Activated T-cell treated with anti-CD3 and anti-CD28 coated beads, Interleukin-2, amount 50 U/mL, for 72 hours (primary cell): ENCODE measurements at regions not wholly inside any gene's neighbourhood (a gene's known extent, or its start where the extent isn't known, plus 50 kb on each side); places are given as distances from the start of the nearest gene placed in this dataset.
"Not testable (repeated sequence)": the region's sequence is repeated elsewhere in the genome, so short reads cannot be mapped to it uniquely, and the experiment has no call there.

Experiments used
- ATAC-seq, 2 donors: fragments of 150-1000 bp; cut with Tn5 transposase; replicated peaks in 1 of 2; 2 replicates each; pipeline ENCODE4 v1.10.0; 2021; ENCODE audit warnings: moderate library complexity in 2 of 2, mild to moderate bottlenecking in 1 of 2
- DNase-seq, 2 donors: peaks; one replicate each; pipeline ENCODE4 v3.0.0; 2021 to 2022; ENCODE audit warnings: mixed read lengths in 1 of 2
- H3K27ac Mint-ChIP-seq: one replicate; pipeline ENCODE4 v1.8.0; 2022; ENCODE audit warnings: mild to moderate bottlenecking, moderate library complexity, mixed read lengths
- H3K27me3 Mint-ChIP-seq: one replicate; pipeline ENCODE4 v1.8.0; 2022; ENCODE audit warnings: low read depth, mixed read lengths
- H3K36me3 Mint-ChIP-seq, 2 donors: one replicate each; pipeline ENCODE4 v1.8.0; 2022; ENCODE audit warnings: mixed read lengths in 2 of 2, mild to moderate bottlenecking in 1 of 2; ENCODE audit not compliant: insufficient read depth in 2 of 2
- H3K4me1 Mint-ChIP-seq: one replicate; pipeline ENCODE4 v1.8.0; 2022; ENCODE audit warnings: low read depth, mixed read lengths
- H3K4me3 Mint-ChIP-seq, 2 donors: one replicate each; pipeline ENCODE4 v1.8.0; 2022; ENCODE audit warnings: mild to moderate bottlenecking in 2 of 2, mixed read lengths in 2 of 2, moderate library complexity in 2 of 2
- H3K9me3 Mint-ChIP-seq, 2 donors: one replicate each; pipeline ENCODE4 v1.8.0; 2022; ENCODE audit warnings: mixed read lengths in 2 of 2

GRCh38 chrX:89539150-89539549, 382.6 kb upstream of the TGIF2LX start:
- not testable (repeated sequence) for H3K36me3 Mint-ChIP-seq, H3K27ac Mint-ChIP-seq, ATAC-seq, H3K4me3 Mint-ChIP-seq, H3K9me3 Mint-ChIP-seq, H3K4me1 Mint-ChIP-seq, H3K27me3 Mint-ChIP-seq, DNase-seq

- H3K27me3 Mint-ChIP-seq, ATAC-seq, H3K36me3 Mint-ChIP-seq, H3K4me3 Mint-ChIP-seq, DNase-seq, H3K27ac Mint-ChIP-seq, H3K9me3 Mint-ChIP-seq, H3K4me1 Mint-ChIP-seq: not testable (repeated sequence)
Observed at GRCh38 chrX:89557146-89557545, 364.6 kb upstream of the TGIF2LX start.

GRCh38 chrX:89562079-89562478, 359.6 kb upstream of the TGIF2LX start:
- H3K9me3 Mint-ChIP-seq, DNase-seq, H3K27me3 Mint-ChIP-seq, H3K27ac Mint-ChIP-seq, ATAC-seq, H3K4me1 Mint-ChIP-seq, H3K4me3 Mint-ChIP-seq, H3K36me3 Mint-ChIP-seq: not testable (repeated sequence)

GRCh38 chrX:89563107-89563506, 358.6 kb upstream of the TGIF2LX start:
- not testable (repeated sequence) for ATAC-seq, DNase-seq, H3K27me3 Mint-ChIP-seq, H3K9me3 Mint-ChIP-seq, H3K27ac Mint-ChIP-seq, H3K4me1 Mint-ChIP-seq, H3K4me3 Mint-ChIP-seq, H3K36me3 Mint-ChIP-seq

GRCh38 chrX:89567787-89568186, 353.9 kb upstream of the TGIF2LX start:
- H3K27me3 Mint-ChIP-seq, H3K27ac Mint-ChIP-seq, H3K4me3 Mint-ChIP-seq, H3K4me1 Mint-ChIP-seq, DNase-seq, H3K36me3 Mint-ChIP-seq, H3K9me3 Mint-ChIP-seq, ATAC-seq: not testable (repeated sequence)

GRCh38 chrX:89581868-89582267, 339.8 kb upstream of the TGIF2LX start:
- H3K9me3 Mint-ChIP-seq, ATAC-seq, DNase-seq, H3K36me3 Mint-ChIP-seq, H3K4me3 Mint-ChIP-seq, H3K4me1 Mint-ChIP-seq, H3K27me3 Mint-ChIP-seq, H3K27ac Mint-ChIP-seq: not testable (repeated sequence)

GRCh38 chrX:89631858-89632257, 289.9 kb upstream of the TGIF2LX start:
- not testable (repeated sequence) for H3K4me1 Mint-ChIP-seq, H3K27ac Mint-ChIP-seq, DNase-seq, H3K36me3 Mint-ChIP-seq, H3K9me3 Mint-ChIP-seq, ATAC-seq, H3K27me3 Mint-ChIP-seq, H3K4me3 Mint-ChIP-seq

GRCh38 chrX:89635887-89636286, 285.8 kb upstream of the TGIF2LX start:
- H3K36me3 Mint-ChIP-seq, H3K9me3 Mint-ChIP-seq, ATAC-seq, DNase-seq, H3K27me3 Mint-ChIP-seq, H3K4me1 Mint-ChIP-seq, H3K4me3 Mint-ChIP-seq, H3K27ac Mint-ChIP-seq: not testable (repeated sequence)

- not testable (repeated sequence) for H3K27ac Mint-ChIP-seq, ATAC-seq, H3K4me3 Mint-ChIP-seq, H3K9me3 Mint-ChIP-seq, H3K27me3 Mint-ChIP-seq, DNase-seq, H3K4me1 Mint-ChIP-seq, H3K36me3 Mint-ChIP-seq
Observed at GRCh38 chrX:89658662-89659061, 263.0 kb upstream of the TGIF2LX start.

GRCh38 chrX:89706481-89706880, 215.2 kb upstream of the TGIF2LX start:
- not testable (repeated sequence) for H3K9me3 Mint-ChIP-seq, H3K4me1 Mint-ChIP-seq, DNase-seq, H3K27me3 Mint-ChIP-seq, H3K36me3 Mint-ChIP-seq, ATAC-seq, H3K4me3 Mint-ChIP-seq, H3K27ac Mint-ChIP-seq

- DNase-seq, H3K4me1 Mint-ChIP-seq, H3K27me3 Mint-ChIP-seq, H3K4me3 Mint-ChIP-seq, ATAC-seq, H3K27ac Mint-ChIP-seq, H3K9me3 Mint-ChIP-seq, H3K36me3 Mint-ChIP-seq: not testable (repeated sequence)
Observed at GRCh38 chrX:89707363-89707927, 214.3 kb upstream of the TGIF2LX start.

GRCh38 chrX:89734367-89734766, 187.3 kb upstream of the TGIF2LX start:
- H3K4me3 Mint-ChIP-seq, DNase-seq, ATAC-seq, H3K27me3 Mint-ChIP-seq, H3K9me3 Mint-ChIP-seq, H3K4me1 Mint-ChIP-seq, H3K27ac Mint-ChIP-seq, H3K36me3 Mint-ChIP-seq: not testable (repeated sequence)

GRCh38 chrX:89756466-89756865, 165.2 kb upstream of the TGIF2LX start:
- DNase-seq, ATAC-seq, H3K4me3 Mint-ChIP-seq, H3K36me3 Mint-ChIP-seq, H3K27me3 Mint-ChIP-seq, H3K9me3 Mint-ChIP-seq, H3K4me1 Mint-ChIP-seq, H3K27ac Mint-ChIP-seq: not testable (repeated sequence)

GRCh38 chrX:89757767-89758166, 163.9 kb upstream of the TGIF2LX start:
- not testable (repeated sequence) for H3K9me3 Mint-ChIP-seq, H3K36me3 Mint-ChIP-seq, H3K4me3 Mint-ChIP-seq, H3K27me3 Mint-ChIP-seq, H3K4me1 Mint-ChIP-seq, ATAC-seq, H3K27ac Mint-ChIP-seq
- DNase-seq, result peak in 1 of 2 donors; percentile 0
